NB4 (cell line): ENCODE measurements at regions not wholly inside any gene's neighbourhood (a gene's known extent, or its start where the extent isn't known, plus 50 kb on each side); places are given as distances from the start of the nearest gene placed in this dataset.

ENCODE experiments used
- CTCF ChIP-seq: IDR thresholded peaks from one replicate; pipeline ENCODE4 v1.5.1; 2012; ENCODE audit warnings: low read depth, low read length
- MAX ChIP-seq: IDR thresholded peaks from 2 replicates; pipeline ENCODE4 v1.6.1; 2011; ENCODE audit warnings: low read depth, low read length
- MYC ChIP-seq: IDR thresholded peaks from 2 replicates; pipeline ENCODE4 v1.6.1; 2011; ENCODE audit warnings: low read depth, low read length
- POLR2A ChIP-seq: IDR thresholded peaks from 2 replicates; pipeline ENCODE4 v1.6.1; 2011; ENCODE audit warnings: mild to moderate bottlenecking; ENCODE audit not compliant: insufficient read length; ENCODE audit errors: extremely low read depth

GRCh38 chr9:85268131-85268530, 473.6 kb downstream of the AGTPBP1 start:
- no peak for TF ChIP-seq CTCF
- no peak for TF ChIP-seq POLR2A
- TF ChIP-seq MAX: no peak
- TF ChIP-seq MYC: no peak
